HFFc6 (cell line): ENCODE measurements at regions not wholly inside any gene's neighbourhood (a gene's known extent, or its start where the extent isn't known, plus 50 kb on each side); places are given as distances from the start of the nearest gene placed in this dataset.

Source experiments
- DNase-seq: peaks from one replicate; pipeline ENCODE4 v3.0.0-alpha.2; 2018
- H3K27ac Mint-ChIP-seq: 2 replicates; pipeline ENCODE4 v1.8.0; 2020; ENCODE audit warnings: mild to moderate bottlenecking, mixed read lengths
- H3K27me3 Mint-ChIP-seq: 2 replicates; pipeline ENCODE4 v1.8.0; 2021; ENCODE audit warnings: mild to moderate bottlenecking, moderate library complexity, mixed read lengths; ENCODE audit not compliant: insufficient read depth
- H3K36me3 Mint-ChIP-seq: 2 replicates; pipeline ENCODE4 v1.8.0; 2021; ENCODE audit warnings: low read depth, mixed read lengths
- H3K4me1 Mint-ChIP-seq: 2 replicates; pipeline ENCODE4 v1.8.0; 2020; ENCODE audit warnings: low read depth, mixed read lengths
- H3K4me3 Mint-ChIP-seq: 2 replicates; pipeline ENCODE4 v1.8.0; 2020; ENCODE audit warnings: mild to moderate bottlenecking, moderate library complexity, mixed read lengths
- H3K9me3 Mint-ChIP-seq: 2 replicates; pipeline ENCODE4 v1.8.0; 2020; ENCODE audit warnings: mild to moderate bottlenecking, mixed read lengths
- TF ChIP-seq, protein P1 (sequence below): fragments of 200-600 bp; sonication (generic); IDR thresholded peaks from 2 replicates; pipeline ENCODE4 v1.5.0; 2021; ENCODE audit warnings: antibody characterized with exemption, mild to moderate bottlenecking

DNA sequence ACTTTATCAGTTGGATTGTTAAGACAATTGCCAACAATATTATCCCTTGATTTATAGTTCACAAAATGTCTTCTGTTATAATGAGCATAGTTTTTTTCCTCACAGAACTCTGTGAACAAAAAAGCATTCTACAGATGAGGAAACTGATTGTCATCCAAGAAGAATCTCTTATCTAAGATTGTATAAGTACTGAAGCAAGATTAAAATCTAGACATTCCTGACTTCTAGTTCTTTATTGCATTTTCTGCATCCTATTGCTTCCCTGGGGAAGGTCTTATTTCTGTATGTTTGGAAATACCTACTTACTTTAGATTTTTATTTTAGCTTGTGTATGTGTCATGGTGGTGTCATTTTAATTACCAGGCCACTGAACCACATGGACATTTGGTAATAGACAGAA is 884.9 kb upstream of the WWC1 start:
- no peaks in the 10 kb centered on the region for H3K4me1 Mint-ChIP-seq
- H3K36me3 Mint-ChIP-seq, result no peaks in the 10 kb centered on the region
- no peak overlapping the region for H3K4me3 Mint-ChIP-seq
- no peak overlapping the region for H3K27ac Mint-ChIP-seq
- TF ChIP-seq, protein P1, sequence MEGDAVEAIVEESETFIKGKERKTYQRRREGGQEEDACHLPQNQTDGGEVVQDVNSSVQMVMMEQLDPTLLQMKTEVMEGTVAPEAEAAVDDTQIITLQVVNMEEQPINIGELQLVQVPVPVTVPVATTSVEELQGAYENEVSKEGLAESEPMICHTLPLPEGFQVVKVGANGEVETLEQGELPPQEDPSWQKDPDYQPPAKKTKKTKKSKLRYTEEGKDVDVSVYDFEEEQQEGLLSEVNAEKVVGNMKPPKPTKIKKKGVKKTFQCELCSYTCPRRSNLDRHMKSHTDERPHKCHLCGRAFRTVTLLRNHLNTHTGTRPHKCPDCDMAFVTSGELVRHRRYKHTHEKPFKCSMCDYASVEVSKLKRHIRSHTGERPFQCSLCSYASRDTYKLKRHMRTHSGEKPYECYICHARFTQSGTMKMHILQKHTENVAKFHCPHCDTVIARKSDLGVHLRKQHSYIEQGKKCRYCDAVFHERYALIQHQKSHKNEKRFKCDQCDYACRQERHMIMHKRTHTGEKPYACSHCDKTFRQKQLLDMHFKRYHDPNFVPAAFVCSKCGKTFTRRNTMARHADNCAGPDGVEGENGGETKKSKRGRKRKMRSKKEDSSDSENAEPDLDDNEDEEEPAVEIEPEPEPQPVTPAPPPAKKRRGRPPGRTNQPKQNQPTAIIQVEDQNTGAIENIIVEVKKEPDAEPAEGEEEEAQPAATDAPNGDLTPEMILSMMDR, result no peak
- H3K9me3 Mint-ChIP-seq, result no peaks in the 10 kb centered on the region; the same call in 1 of the 2 replicates
- no peaks in the 10 kb centered on the region for H3K27me3 Mint-ChIP-seq
- no peak for DNase-seq

DNA sequence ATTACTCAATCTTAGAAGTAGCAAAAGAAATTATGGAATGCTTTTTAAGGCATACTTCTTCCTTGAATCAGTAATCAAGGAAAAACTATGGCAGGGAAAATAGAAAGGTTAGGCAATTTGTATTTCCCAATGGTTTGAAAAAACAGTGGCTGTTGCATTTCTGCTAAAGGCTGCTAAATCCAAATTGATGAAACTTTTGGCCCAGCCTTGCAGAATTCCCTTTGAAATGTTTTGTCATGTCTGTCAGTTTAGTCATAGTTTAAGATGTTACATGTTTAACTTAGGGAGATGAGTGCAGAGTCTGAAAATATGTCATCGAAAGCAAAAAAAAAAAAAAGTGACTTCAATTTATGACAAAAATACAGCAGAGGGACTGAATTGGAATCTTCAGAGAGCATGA is 878.9 kb upstream of the WWC1 start:
- H3K4me1 Mint-ChIP-seq, result no peaks in the 10 kb centered on the region
- TF ChIP-seq, protein P1, result no peak
- no peak overlapping the region for H3K27ac Mint-ChIP-seq
- no peaks in the 10 kb centered on the region for H3K9me3 Mint-ChIP-seq
- no peak for DNase-seq
- H3K27me3 Mint-ChIP-seq, result no peaks in the 10 kb centered on the region
- H3K36me3 Mint-ChIP-seq, result no peaks in the 10 kb centered on the region
- no peak overlapping the region for H3K4me3 Mint-ChIP-seq

DNA sequence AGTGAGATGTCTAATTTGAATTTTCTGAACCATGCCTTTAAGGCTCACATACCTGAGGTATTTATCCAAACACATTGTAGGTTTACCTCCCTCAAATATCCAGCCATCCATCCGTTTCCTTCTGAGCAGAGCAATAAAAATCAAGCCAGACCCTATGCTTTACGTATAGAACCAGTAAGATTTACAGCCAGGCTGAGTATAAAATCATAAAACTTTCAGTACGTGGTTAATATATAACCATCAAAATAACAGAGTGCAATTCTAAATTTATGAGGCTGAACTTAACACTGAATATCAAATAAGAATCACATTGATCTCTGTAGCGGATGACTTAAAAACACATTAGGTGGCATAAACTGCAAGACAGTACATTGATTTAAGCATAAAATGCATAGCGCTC is 877.9 kb upstream of the WWC1 start:
- H3K4me1 Mint-ChIP-seq, result no peaks in the 10 kb centered on the region
- no peaks in the 10 kb centered on the region for H3K36me3 Mint-ChIP-seq
- no peak for DNase-seq
- no peak overlapping the region for H3K27ac Mint-ChIP-seq
- TF ChIP-seq, protein P1, result no peak
- H3K4me3 Mint-ChIP-seq, result no peak overlapping the region
- H3K9me3 Mint-ChIP-seq, result no peaks in the 10 kb centered on the region
- no peaks in the 10 kb centered on the region for H3K27me3 Mint-ChIP-seq

DNA sequence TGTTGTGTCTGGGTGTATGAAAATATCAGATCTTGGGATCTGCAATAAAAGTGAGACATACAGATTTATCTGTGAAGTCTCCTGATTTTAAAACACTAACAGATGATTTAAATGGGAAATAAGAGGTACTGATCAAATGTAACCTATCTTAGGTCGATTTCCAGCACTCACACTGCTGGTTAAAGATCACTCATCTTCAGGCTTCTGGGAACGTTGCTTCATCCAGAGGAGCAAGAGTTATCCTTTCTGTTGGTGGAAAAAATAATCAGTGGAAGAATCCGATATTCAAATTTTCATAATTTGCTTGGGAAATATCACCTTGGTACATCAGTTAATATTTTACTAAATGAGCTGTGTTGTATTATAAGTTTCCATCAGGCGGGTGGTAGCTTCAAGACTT is 876.8 kb upstream of the WWC1 start:
- Mint-ChIP-seq H3K27me3 (no peaks in the 10 kb centered on the region), H3K9me3 (no peaks in the 10 kb centered on the region), H3K4me1 (no peaks in the 10 kb centered on the region), H3K4me3 (no peak overlapping the region), H3K36me3 (no peaks in the 10 kb centered on the region), H3K27ac (no peak overlapping the region)
- DNase-seq, result no peak
- TF ChIP-seq, protein P1, result no peak

DNA sequence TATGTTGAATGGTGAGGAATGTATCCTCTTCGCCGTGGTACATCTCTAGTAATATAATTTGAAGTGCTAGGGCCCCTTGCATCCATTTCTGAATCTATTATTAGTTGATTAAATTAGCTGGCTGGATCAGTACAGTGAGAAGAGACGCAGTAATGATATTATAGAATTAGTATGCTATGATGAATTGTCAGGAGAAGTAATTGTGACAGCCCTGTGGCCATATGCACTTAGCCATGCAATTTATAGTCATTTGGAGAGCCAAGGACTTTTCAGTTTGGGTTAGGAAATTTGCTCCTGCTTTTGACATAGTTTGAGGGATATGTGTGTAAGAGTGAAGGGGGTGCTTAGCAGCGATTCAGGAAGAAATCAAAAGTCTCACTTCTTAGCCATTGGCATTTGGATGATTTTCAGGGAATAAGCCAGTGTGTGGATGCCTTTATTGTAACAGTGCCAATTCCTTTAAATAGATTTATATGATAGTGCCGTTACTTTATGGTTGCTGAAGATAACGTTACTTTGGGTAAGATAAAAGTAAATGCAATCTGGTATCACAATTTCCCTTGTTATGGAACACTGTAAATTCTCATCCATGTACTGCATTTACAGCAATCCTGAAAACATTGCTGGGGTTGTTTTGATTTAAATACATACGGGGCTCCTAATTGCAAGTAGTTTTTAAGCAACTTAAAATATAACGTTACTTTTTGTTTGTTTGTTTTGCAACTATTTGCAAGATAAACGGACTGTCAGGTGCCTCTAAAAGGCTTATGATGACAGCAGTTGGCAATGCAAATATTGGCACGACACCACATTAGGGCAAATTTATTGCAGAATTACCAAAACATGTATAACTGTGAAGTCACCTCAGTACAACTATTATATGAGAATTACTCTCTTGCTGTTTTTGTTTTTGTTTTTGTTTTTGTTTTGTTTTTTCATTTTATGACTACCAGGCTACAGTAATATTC is 875.4 kb upstream of the WWC1 start:
- Mint-ChIP-seq H3K27ac (no peak overlapping the region), H3K4me3 (no peak overlapping the region), H3K4me1 (no peaks in the 10 kb centered on the region), H3K36me3 (no peaks in the 10 kb centered on the region), H3K27me3 (no peaks in the 10 kb centered on the region), H3K9me3 (no peaks in the 10 kb centered on the region)
- no peak for DNase-seq
- TF ChIP-seq, protein P1, result no peak
